Loucy (cell line): ENCODE measurements at regions not wholly inside any gene's neighbourhood (a gene's known extent, or its start where the extent isn't known, plus 50 kb on each side); places are given as distances from the start of the nearest gene placed in this dataset.

Experiments used
- H2AFZ ChIP-seq: fragments of 200-600 bp; sonication (generic); 2 replicates; pipeline ENCODE4 v1.6.0; 2016; ENCODE audit warnings: antibody characterized with exemption, mild to moderate bottlenecking, low read length, moderate library complexity
- H3F3A ChIP-seq: fragments of 200-600 bp; 2 replicates; pipeline ENCODE4 v1.6.0; 2016; ENCODE audit warnings: antibody characterized with exemption, low read depth, mild to moderate bottlenecking
- H3K27me3 ChIP-seq: fragments of 200-600 bp; sonication (generic); 2 replicates; pipeline ENCODE4 v1.6.1; 2014; ENCODE audit warnings: low read length, mild to moderate bottlenecking; ENCODE audit not compliant: insufficient read depth, poor library complexity, severe bottlenecking
- H3K36me3 ChIP-seq: fragments of 200-600 bp; sonication (generic); 2 replicates; pipeline ENCODE4 v1.6.1; 2016; ENCODE audit warnings: low read length; ENCODE audit not compliant: insufficient read depth
- H3K4me1 ChIP-seq: fragments of 200-600 bp; sonication (generic); 2 replicates; pipeline ENCODE4 v1.5.1; 2014; ENCODE audit warnings: low read length, mild to moderate bottlenecking; ENCODE audit not compliant: insufficient read depth, poor library complexity, severe bottlenecking
- H3K4me2 ChIP-seq: fragments of 200-600 bp; sonication (generic); 2 replicates; pipeline ENCODE4 v1.6.0; 2014; ENCODE audit warnings: antibody characterized with exemption, low read length, low read depth, mild to moderate bottlenecking; ENCODE audit not compliant: poor library complexity, severe bottlenecking
- H3K4me3 ChIP-seq: fragments of 200-600 bp; sonication (generic); 2 replicates; pipeline ENCODE4 v1.5.1; 2014; ENCODE audit warnings: low read length, mild to moderate bottlenecking, mixed read lengths; ENCODE audit not compliant: poor library complexity, severe bottlenecking
- H3K79me2 ChIP-seq: fragments of 200-600 bp; sonication (generic); 2 replicates; pipeline ENCODE4 v1.6.1; 2014; ENCODE audit warnings: low read length; ENCODE audit not compliant: insufficient read depth
- H3K9ac ChIP-seq: fragments of 200-600 bp; sonication (generic); 2 replicates; pipeline ENCODE4 v1.6.0; 2014; ENCODE audit warnings: mild to moderate bottlenecking, low read depth, low read length, moderate library complexity; ENCODE audit not compliant: poor library complexity, severe bottlenecking
- H3K9me2 ChIP-seq: fragments of 200-600 bp; sonication (generic); replicated peaks from 2 replicates; pipeline ENCODE4 v1.6.1; 2016; ENCODE audit warnings: low read depth, low read length, mixed read lengths
- H3K9me3 ChIP-seq: fragments of 200-600 bp; sonication (generic); 2 replicates; pipeline ENCODE4 v1.6.1; 2014; ENCODE audit warnings: mild to moderate bottlenecking, antibody characterized with exemption, low read length, low read depth; ENCODE audit not compliant: insufficient read depth
- H4K20me1 ChIP-seq: fragments of 200-600 bp; sonication (generic); 2 replicates; pipeline ENCODE4 v1.6.0; 2014; ENCODE audit warnings: antibody characterized with exemption, low read length, mild to moderate bottlenecking; ENCODE audit not compliant: insufficient read depth, poor library complexity, severe bottlenecking
- EZH2phosphoT487 ChIP-seq: fragments of 200-600 bp; IDR thresholded peaks from 2 replicates; pipeline ENCODE4 v1.6.1; 2018; ENCODE audit warnings: antibody characterized with exemption, mild to moderate bottlenecking, moderate library complexity, borderline replicate concordance
- TF ChIP-seq, protein P1 (sequence below): fragments of 200-600 bp; sonication (generic); conservative IDR thresholded peaks from 2 replicates; pipeline ENCODE4 v1.5.1; 2014; ENCODE audit warnings: mild to moderate bottlenecking, antibody characterized with exemption, low read length

DNA sequence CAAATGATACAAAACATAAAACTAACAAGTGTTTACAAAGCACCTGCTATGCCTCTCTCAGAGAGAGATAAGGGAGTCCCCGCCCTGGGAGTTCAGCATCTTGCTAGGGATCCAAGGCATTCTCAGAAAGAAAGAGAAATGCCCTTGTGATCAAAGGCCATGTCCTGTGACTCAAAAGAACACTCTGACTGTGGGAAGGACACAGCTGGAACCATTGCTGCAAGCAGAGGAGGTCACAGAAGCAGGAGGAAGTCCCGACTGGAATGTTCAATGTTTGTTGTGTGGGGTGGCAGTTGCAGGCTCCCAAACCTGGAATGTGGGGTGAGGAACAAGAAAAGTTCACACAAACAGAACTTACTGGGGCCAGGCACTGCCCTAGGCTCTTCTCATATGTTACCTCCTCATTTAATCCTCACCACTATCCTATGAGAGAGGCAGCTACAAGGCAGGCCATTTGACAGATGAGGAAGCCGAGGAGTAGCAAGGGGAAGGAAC, 93.0 kb upstream of the GRIK3 start:
- Histone ChIP-seq H4K20me1 (no peaks in the 10 kb centered on the region), H3K9ac (no peak overlapping the region), H3K9me3 (no peaks in the 10 kb centered on the region), H3K36me3 (no peaks in the 10 kb centered on the region), H3K4me3 (no peak overlapping the region), H3K9me2 (no peaks in the 10 kb centered on the region), H3K27me3 (no peaks in the 10 kb centered on the region), H3K4me1 (no peaks in the 10 kb centered on the region), H3K79me2 (no peaks in the 10 kb centered on the region), H2AFZ (no peak overlapping the region), H3F3A (no peaks in the 10 kb centered on the region), H3K4me2 (no peak overlapping the region)
- TF ChIP-seq, protein P1, sequence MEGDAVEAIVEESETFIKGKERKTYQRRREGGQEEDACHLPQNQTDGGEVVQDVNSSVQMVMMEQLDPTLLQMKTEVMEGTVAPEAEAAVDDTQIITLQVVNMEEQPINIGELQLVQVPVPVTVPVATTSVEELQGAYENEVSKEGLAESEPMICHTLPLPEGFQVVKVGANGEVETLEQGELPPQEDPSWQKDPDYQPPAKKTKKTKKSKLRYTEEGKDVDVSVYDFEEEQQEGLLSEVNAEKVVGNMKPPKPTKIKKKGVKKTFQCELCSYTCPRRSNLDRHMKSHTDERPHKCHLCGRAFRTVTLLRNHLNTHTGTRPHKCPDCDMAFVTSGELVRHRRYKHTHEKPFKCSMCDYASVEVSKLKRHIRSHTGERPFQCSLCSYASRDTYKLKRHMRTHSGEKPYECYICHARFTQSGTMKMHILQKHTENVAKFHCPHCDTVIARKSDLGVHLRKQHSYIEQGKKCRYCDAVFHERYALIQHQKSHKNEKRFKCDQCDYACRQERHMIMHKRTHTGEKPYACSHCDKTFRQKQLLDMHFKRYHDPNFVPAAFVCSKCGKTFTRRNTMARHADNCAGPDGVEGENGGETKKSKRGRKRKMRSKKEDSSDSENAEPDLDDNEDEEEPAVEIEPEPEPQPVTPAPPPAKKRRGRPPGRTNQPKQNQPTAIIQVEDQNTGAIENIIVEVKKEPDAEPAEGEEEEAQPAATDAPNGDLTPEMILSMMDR = no peak
- TF ChIP-seq EZH2phosphoT487 = no peak

DNA sequence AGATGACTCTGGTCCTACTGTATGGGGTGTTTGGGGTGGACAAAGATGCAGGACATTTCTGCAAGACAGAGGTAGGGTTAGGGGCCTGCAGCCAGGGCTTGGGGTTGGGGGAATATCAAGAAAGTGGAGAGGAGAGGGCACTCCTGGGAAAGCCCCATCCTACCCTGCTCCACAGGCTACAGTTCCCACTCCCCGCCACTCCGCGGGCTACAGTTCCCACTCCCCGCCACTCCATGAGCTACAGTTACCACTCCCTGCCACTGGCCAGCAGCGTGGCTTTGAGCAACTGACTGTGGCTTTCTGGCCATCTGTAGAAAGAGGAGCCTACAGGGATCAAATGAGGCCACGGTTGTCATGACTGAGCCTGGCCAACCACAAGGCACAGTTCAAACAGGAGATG, 93.8 kb upstream of the GRIK3 start:
- no peaks in the 10 kb centered on the region for H3K4me1 ChIP-seq
- no peaks in the 10 kb centered on the region for H3K9me3 ChIP-seq
- no peaks in the 10 kb centered on the region for H3K9me2 ChIP-seq
- no peaks in the 10 kb centered on the region for H3K27me3 ChIP-seq
- H3K79me2 ChIP-seq = no peaks in the 10 kb centered on the region
- no peak overlapping the region for H3K4me2 ChIP-seq
- no peak overlapping the region for H3K4me3 ChIP-seq
- H3K9ac ChIP-seq = no peak overlapping the region
- H4K20me1 ChIP-seq = no peaks in the 10 kb centered on the region
- H3F3A ChIP-seq = no peaks in the 10 kb centered on the region
- TF ChIP-seq, protein P1 = no peak
- no peak for TF ChIP-seq EZH2phosphoT487
- H2AFZ ChIP-seq = no peak overlapping the region
- no peaks in the 10 kb centered on the region for H3K36me3 ChIP-seq

DNA sequence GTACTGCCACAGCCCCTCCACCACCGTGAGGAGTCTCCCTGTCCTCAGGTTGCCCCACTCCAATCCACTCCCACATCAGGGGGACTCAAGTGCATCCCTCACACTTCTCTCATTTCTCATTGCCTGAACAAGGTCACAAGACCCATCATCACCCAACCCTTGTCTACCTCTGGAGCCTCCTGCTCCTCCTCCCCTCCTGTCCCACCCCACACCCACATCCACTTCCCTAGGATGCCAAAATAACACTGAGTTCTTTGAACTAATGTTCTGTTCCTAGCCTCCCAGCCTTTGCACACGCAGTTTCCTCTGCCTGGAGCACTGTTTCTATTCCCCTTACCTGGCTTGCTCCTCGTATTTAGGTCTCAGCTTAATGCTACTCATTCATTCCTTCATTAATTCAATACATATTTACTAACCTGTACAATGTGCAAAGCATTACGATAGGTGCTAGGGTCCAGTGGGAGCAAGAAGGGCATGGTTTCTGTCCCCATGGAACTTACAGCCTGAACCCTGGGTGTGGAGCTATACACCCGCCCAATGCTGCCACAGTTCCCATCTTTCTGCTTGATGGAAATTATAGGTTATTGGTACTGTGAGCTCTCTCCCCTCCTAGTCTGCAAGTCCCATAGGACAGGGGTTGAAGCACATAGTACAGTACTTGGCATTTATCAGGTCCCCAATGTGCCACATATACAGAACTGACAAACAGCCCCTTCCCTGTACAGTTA, 96.1 kb upstream of the GRIK3 start:
- Histone ChIP-seq H4K20me1 (no peaks in the 10 kb centered on the region), H3K79me2 (no peaks in the 10 kb centered on the region), H3F3A (no peaks in the 10 kb centered on the region), H3K4me3 (no peak overlapping the region), H3K9ac (no peak overlapping the region), H2AFZ (no peak overlapping the region), H3K4me2 (no peak overlapping the region), H3K27me3 (no peaks in the 10 kb centered on the region), H3K9me2 (no peaks in the 10 kb centered on the region), H3K9me3 (no peaks in the 10 kb centered on the region), H3K36me3 (no peaks in the 10 kb centered on the region), H3K4me1 (no peaks in the 10 kb centered on the region)
- TF ChIP-seq, protein P1 = no peak
